GM19351 (cell line): ENCODE measurements at regions not wholly inside any gene's neighbourhood (a gene's known extent, or its start where the extent isn't known, plus 50 kb on each side); places are given as distances from the start of the nearest gene placed in this dataset.

ENCODE experiments used
- ATAC-seq: cut with Tn5 transposase; IDR thresholded peaks from one replicate; pipeline ENCODE4 v1.9.1; 2021; ENCODE audit warnings: mild to moderate bottlenecking, moderate library complexity; ENCODE audit not compliant: unreplicated experiment

DNA sequence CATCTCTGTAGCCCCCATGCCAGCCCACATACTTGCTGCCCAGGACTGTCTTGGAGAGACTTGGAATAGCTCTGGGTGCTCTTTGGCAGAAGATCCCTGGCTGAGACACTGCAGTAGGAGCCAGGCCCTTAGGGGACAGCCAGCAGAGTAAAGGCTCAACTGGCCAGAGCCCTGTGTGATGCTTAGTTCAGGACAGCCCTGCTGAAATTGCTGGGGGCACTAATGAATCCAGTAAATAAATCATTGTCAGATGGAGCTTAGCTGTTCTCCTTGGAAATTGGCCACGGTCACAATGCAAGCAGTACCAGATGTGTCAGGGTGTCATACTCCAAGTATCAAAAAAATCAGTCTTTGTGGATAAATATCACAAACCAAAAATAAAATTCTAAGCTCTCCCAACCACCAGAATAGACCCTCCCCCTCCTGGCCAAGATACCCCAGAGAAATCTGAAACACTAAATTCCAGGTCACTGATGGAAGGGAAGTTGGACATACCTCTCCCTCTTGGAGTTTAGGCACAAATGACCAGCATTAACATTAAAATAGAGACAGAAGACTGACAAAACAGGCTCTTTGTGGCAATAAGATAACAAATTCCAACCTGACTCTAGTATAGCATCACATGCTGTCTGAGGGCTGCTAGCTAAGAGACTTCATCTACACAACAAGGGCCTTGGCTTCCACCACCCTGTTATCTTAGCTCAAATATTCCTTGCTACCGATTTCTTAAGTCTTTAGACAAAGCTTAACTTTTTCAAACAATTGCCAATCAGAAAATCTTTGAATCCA, 83.2 kb upstream of the DNAH14 start:
- ATAC-seq, result no peak

DNA sequence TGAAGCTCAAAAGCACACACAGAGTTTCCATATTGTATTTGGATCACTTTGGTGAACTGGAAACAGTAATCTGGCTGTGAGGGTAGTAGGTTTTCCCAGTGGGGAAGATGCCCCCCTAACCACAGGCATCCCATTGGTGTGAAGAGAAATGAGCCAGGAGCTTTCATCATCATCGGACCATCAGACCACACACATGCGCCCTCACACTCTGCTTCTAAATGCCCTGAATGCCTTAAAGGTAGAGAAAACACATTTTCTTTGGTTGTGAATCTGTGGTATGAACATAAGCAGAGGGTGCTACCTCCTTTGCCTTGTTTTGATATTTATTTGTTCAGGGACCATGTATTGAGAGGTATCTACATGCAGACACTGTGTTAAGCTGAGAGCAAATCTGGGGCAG, 79.0 kb upstream of the DNAH14 start:
- no peak for ATAC-seq

DNA sequence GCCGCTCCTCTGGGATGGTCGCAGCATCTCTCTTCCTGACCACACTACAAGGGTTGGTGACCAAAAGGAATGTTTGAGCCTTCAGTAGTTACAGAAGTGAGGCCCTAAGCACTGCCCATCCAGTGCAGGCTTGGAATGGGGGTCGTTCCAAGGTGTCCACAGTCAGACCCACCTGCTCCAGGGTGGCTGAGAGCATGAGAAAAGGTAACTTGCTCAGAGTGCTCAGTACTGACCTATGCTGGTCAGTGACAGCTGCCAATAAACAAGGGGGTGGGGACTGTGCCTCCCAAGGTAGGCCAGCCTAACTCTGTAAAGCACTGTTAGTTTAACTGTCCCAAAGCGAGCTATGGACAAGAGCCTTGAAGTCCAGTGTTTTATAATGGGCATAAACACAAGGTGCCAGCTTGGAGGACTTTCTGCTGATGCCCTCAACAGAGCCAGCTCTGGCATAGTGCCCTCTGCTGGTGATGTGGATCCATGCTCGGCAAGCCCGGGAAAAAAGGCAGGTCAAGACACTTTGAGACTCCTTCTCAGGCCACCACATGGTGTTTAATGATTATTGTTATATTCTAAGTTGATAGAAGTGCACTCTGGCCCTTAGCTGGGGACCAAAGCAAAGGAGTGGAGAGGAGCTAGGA, 78.1 kb upstream of the DNAH14 start:
- ATAC-seq, result peak; percentile 80

DNA sequence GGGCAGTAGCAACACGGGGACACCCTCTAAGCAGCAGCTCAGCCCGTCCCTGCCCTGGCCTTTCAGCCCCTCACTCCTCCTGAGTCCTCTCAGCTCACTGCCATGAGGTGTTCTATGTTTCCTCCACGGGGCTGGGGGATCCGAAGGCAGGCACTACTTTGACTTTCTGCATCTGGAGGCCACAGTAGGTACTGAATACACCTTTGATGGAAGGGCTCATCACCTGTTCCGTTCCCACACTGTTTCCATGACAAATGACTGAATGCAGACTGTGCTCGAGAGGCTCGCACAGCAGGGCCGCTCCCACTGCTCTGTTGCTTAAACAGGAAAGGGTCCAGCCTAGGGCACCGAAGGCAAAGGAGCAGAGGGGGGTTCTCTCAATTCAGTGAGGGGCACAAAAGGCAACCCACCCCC, 77.6 kb upstream of the DNAH14 start:
- peak; percentile 32 for ATAC-seq

DNA sequence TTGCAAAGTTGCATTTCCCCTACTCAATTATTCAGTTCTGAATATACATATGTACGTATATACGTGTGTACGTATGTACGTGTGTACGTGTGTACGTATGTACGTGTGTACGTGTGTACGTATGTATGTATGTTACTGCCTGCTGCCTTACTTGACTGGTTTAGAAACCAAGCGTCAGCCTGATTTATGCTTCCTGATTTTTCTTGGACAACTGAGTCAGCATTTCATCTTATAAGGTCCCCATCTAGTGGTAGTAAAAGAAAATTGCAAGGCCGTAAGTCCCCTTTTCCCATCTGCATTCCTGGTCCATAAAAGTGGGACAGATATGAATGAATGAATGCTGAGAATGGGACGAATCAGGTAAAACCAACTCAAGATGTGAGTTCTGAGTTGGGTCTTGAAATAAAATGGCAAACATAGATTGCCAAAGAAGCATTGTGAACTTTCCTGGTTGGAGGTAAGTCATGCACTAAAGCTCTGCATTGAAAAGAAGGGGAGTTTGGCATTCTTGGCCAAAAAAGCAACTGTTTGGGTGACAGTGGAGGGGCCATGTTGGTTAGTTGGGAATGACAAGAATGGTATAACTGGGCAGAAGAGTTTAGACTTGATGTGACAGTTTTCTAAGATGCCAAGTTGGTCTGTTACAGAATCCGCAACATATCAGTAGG, 76.4 kb upstream of the DNAH14 start:
- no peak for ATAC-seq

DNA sequence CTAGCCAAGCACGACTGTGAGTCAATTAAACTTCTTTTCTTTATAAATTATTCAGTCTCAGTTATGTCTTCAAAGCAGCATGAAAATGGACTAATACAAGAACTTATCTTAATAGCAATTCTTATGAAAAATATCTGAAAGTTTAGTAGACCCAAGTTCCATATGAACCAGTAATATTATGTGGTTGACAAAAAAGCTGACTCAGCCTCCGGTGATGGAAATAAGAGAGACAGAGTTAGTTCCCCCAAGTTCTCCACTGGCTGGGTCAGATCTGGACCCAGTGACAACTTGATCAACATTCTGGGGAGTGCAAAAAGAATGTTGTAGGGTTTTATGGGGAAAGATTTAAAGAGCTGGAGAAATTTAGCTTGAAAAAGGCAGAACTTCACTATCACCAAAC, 72.5 kb upstream of the DNAH14 start:
- ATAC-seq, result no peak

DNA sequence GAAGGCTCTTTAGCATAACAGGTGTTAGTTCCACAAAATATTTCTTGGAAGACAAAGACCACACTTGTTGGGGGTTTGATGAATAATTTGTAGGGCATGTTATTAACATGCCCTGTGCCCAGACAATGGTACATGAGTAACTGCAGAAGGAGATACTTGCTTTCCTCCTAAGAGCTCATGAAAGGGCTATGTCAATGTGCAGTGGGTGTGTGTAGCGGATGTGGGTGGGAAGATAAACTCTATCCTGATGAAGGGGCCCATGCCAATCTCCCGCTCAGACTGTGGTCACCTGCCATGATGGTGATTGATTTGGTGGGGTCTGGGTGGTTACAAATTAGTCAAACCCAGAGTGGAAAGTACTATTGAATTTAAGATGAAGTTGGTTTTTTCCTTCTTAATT, 69.8 kb upstream of the DNAH14 start:
- ATAC-seq, result no peak

DNA sequence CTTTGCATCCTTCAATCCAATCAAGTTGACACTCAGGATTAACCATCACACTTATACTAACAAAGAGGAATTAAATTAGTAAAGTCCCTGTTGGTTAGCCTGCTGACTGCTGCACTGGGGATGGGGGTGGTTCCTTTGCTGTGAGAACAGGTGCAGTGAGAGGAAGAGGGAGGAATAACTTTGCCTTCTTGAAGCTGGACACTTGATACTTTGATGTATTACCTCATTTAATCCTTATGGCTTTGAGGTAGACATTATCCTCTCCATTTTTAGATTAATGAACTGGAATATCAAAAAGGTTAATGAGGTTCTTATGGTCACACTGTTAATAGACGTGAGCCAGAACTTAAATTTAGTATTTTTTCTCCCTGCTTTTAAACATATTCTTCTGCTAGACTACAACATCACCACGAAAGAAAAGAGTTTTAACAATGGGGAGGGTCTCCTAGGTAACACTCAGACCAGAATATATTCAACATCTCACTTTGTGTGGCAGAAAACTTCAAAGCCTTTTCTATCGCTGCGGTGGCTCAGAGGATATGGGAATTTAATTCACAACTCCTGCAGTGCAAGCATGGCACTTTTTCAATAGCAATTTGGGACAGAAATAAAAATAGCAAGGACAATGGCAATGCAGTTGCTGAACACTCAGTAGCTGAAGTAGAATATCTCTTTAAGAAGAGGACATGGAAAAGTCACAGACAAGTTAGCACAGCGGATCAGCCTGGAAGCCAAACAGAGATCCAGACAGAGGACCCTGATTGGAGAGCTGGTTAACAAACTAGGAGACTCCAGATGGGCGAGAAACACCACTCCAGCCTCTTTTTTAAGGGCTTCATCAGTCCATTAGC, 68.8 kb upstream of the DNAH14 start:
- no peak for ATAC-seq

DNA sequence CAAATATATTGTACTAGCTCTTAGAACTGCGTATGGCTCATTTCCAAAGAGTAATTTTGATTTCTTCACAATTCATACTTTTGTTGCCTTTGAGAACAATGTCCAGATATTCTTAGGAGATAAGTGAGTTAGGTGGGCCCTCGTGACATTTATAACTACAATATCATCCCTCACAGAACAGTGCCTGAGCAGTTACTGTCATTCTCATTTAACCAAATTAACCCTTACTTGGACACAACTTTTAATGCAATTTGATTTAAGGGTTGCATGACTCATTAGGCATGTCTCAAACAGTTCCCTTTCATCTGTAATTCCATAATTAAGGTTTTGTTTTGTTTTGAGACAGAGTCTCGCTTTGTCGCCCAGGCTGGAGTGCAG, 68.1 kb upstream of the DNAH14 start:
- no peak for ATAC-seq

DNA sequence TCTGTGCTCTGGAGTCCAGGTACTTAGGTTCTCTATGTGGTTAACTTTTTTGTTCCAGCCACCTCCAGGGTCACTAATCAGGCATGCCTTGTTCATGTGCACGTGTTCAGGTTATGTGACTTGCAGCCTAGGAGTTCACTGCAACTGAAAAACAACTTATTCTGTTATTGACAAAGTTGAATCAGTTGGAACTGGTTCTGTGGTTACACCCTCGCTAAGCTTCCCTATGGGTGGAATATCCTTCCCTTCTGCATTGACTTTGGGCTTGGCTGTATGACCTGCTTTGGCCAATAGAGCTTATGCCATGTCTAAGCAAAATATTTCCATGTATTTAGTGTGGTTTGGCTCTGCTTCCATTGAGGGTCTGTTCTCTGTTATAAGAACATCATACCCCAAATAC, 66.0 kb upstream of the DNAH14 start:
- ATAC-seq, result no peak

- ATAC-seq, result no peak
These were observed 65.5 kb upstream of the DNAH14 start for GRCh38 chr1:224864006-224864405.

DNA sequence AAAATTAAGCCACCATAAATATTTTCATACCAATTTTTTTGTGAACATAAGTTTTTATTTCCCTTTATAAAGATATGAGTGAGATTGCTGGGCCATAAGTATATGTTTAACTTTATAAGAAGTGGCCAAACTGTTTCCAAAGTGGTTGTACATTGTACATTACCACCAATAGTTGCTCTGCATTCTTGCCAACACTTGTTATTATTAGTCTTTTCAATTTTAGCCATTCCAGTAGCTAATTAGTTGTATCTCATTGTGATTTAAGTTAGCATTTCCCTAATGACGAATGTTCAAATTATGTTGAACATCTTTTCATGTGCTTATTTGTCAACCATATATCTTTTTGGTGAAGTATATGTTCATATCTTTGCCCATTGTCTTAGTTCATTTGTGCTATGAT, 64.0 kb upstream of the DNAH14 start:
- no peak for ATAC-seq

DNA sequence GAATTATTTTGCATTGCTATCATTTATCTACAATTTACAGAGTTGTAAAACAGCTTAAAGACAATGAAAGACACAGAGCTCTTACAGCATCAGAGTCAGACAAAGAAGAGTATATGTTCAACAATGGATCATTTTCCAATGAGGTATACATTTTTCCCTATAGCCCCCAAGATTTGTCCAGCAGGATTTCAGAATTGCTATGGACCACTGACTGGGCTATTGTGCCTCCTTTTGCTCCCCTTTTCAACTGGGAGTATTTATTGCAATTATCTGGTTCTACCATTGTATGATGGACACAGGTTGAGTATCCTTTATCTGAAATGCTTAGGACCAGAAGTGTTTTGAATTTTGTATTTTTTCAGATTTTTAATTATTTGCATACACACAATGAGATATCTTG, 62.5 kb upstream of the DNAH14 start:
- no peak for ATAC-seq

DNA sequence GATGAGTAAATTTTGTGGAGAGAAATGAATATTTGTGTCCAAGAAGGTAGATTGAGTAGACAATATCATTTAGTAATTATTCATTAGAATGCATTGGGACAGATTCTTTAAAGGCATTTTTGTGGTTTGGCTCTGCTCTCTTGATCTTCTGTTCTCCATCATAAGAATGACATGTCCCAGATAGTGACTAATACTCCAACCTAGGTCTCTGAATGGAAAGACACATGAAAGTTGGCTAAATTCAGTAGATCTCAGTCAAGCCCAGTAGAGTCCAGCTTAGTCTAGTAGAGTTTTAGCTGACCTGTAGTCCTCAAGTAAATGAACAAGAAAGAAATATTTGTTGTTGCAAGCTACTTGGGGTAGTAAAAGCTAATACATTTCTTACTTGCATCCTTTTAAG, 61.8 kb upstream of the DNAH14 start:
- no peak for ATAC-seq

GRCh38 chr1:224872832-224873433, 56.5 kb upstream of the DNAH14 start:
- no peak for ATAC-seq

DNA sequence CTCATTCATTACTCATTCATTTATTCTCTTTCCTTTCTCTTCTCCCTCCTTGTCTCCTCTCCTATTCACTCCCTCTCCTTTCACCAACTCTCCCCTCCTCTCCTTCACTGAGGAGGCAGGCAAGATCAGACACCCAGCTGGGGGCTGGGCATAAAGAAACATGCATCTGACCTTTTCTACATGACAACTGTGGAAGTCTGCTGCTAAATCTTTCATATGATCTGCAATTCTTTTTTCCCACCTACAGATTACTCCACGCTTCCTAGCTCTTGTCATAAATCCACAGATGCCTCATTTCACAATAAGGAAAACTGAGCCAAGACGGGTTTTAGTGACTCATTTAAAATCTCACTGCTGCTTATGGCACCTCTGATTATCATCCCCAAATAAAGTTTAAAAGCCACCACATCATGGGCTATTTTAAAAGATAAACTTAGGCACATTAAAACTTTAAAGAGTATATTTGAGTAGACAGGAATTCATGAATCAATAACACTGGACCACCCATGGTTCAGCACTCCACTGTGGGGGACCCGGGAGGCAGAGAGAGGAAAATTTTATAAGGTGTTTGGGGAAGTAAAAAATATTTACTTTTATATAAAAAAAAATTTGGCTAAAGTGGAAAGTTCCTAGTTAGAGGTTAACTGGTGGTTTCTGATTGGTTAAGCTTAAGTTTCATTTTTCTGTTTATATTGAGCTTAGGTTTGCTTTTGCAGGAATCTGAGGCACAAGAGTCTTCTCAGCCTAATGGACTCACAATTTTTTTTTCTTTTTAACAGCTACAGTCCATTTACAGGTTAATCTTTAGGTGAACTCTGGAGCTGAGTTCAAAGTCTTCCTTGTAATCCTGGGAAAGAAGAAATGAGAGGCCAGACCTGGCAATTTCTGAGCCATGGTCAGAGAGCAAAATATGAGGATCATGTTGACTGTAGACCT, 55.8 kb upstream of the DNAH14 start:
- no peak for ATAC-seq

DNA sequence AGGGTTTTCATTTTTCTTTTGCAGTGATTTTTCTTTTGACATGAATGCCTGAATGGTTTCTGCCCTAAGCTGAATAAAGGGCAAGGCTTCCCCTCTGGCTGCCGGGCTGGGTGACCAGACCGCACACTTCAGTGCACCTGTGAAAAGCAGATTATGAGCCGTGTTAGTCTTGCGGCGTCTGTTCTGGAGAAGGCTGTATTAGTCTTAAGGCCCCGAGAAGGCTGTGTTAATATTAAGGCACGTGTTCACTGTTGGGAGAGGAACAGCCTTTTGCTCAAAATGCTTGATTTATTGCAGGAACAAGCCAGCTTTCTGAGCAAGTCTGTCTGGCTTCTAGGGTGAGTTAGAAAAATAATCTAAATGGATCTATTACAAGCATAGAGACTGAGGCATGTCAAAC, 54.7 kb upstream of the DNAH14 start:
- ATAC-seq, result no peak

- no peak for ATAC-seq
These were observed 50.2 kb upstream of the DNAH14 start for GRCh38 chr1:224879162-224879803.
